Kidney (tissue), 13 donors: ENCODE measurements at regions not wholly inside any gene's neighbourhood (a gene's known extent, or its start where the extent isn't known, plus 50 kb on each side); places are given as distances from the start of the nearest gene placed in this dataset.

Experiments
- DNase-seq, 5 donors: peaks; one replicate each; pipeline ENCODE4 v3.0.0-alpha.2; 2013 to 2020
- FAIRE-seq: peaks from 2 replicates; lab custom pipeline; 2012; peaks lifted over from hg19 to GRCh38; lab: Jason Lieb, UNC
- H3K27ac ChIP-seq, 2 donors: one replicate each; pipeline ENCODE4 v1.7.0; 2013; ENCODE audit warnings: low read depth in 2 of 2, low read length in 2 of 2, inconsistent platforms in 1 of 2
- H3K27me3 ChIP-seq: one replicate; pipeline ENCODE4 v1.7.1; 2013; ENCODE audit warnings: low read length, inconsistent platforms; ENCODE audit not compliant: control insufficient read depth, insufficient read depth
- H3K36me3 ChIP-seq, 3 donors: one replicate each; pipeline versions ENCODE4 v1.7.0 to v1.7.1; 2013; ENCODE audit warnings: low read length in 3 of 3, control low read depth in 1 of 3, inconsistent platforms in 1 of 3; ENCODE audit not compliant: insufficient read depth in 3 of 3, control insufficient read depth in 2 of 3
- H3K4me1 ChIP-seq, 3 donors: one replicate each; pipeline versions ENCODE4 v1.7.0 to v1.7.1; 2013; ENCODE audit warnings: low read length in 3 of 3, inconsistent platforms in 1 of 3, low read depth in 1 of 3; ENCODE audit not compliant: control insufficient read depth in 2 of 3, insufficient read depth in 2 of 3
- H3K4me3 ChIP-seq, 3 donors: one replicate each; pipeline versions ENCODE4 v1.7.0 to v1.8.1; 2013; ENCODE audit warnings: low read length in 3 of 3, control low read depth in 1 of 3, inconsistent platforms in 1 of 3
- H3K9ac ChIP-seq, 3 donors: one replicate each; pipeline versions ENCODE4 v1.7.0 to v1.7.1; 2013; ENCODE audit warnings: low read length in 3 of 3, control low read depth in 1 of 3, inconsistent platforms in 1 of 3
- H3K9me3 ChIP-seq, 3 donors: one replicate each; pipeline versions ENCODE4 v1.7.0 to v1.7.1; 2013; ENCODE audit warnings: low read length in 3 of 3, control low read depth in 1 of 3, inconsistent platforms in 1 of 3; ENCODE audit not compliant: control insufficient read depth in 2 of 3, insufficient read depth in 1 of 3
- CTCF ChIP-seq: IDR thresholded peaks from 3 replicates; pipeline ENCODE4 v1.5.1; 2012; ENCODE audit warnings: mild to moderate bottlenecking, moderate library complexity, borderline replicate concordance; ENCODE audit not compliant: insufficient read depth; ENCODE audit errors: extremely low read depth
- intact Hi-C: fragments of 100-400 bp; cut with DNase I; formaldehyde crosslinking; loops from one replicate; pipeline ENCODE4 v1.11.1; 2022
- donor health status: control.
- donor health status: control.
- donor health status: control.
- donor health status: control.
- donor health status: control.
- donor health status: DM: yes; HTN: yes; CAD: no.
- donor health status: Normal renal cell carcinoma (clear cell type).

DNA sequence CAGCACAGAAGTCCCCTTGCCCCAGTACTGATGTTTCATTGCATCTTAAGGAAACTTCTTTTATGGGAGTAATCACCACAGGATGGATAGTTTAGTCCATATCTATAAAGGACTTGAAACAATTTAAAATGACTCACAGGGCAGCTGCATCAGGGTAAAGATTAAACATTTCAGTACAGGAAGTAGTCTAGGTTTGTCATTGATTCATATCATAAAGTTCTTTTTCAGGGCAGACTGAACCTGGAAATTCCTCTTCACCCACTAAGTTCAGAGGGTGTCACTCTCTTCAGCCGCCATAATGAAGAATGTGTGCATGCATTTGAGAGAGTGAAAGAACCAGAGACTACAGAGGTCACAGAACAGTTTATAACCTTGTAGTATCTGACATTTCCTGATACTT is 296.3 kb upstream of the JAG1 start:
- no peak overlapping the region for H3K9ac ChIP-seq
- intact Hi-C loops, result no loop called here
- H3K27ac ChIP-seq, result no peak overlapping the region
- no peaks in the 10 kb centered on the region for H3K36me3 ChIP-seq
- H3K27me3 ChIP-seq, result no peaks in the 10 kb centered on the region
- H3K4me1 ChIP-seq, result peaks cover 0 to 1% (median 0%) of the 10 kb centered on the region in 3 donors
- TF ChIP-seq CTCF, result no peak
- no peaks in the 10 kb centered on the region for H3K9me3 ChIP-seq
- FAIRE-seq (no peak), DNase-seq (no peak)
- no peak overlapping the region for H3K4me3 ChIP-seq

DNA sequence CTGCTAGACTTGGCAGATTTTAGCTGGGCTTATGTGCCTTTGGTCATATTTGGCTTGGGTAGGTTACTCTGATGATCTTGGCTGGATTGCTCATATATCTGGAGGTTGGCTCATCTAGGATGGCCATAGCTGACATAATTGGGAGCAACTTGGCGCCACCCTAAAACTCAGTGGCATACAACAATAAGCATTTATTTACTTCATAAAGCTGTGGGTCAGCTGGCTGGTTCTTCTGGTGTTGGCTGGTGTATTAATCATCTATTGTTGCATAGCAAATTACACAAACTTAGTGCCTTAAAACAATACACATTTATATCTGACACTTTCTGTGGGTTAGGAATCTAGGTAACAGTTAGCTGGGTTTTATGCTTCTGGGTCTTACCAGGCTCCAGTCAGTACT is 297.3 kb upstream of the JAG1 start:
- FAIRE-seq (no peak), DNase-seq (no peak)
- no peak for TF ChIP-seq CTCF
- H3K27me3 ChIP-seq, result no peaks in the 10 kb centered on the region
- H3K27ac ChIP-seq, result no peak overlapping the region
- H3K4me1 ChIP-seq, result no peaks in the 10 kb centered on the region
- no peaks in the 10 kb centered on the region for H3K36me3 ChIP-seq
- no peak overlapping the region for H3K4me3 ChIP-seq
- intact Hi-C loops, result no loop called here
- no peak overlapping the region for H3K9ac ChIP-seq
- H3K9me3 ChIP-seq, result no peaks in the 10 kb centered on the region

DNA sequence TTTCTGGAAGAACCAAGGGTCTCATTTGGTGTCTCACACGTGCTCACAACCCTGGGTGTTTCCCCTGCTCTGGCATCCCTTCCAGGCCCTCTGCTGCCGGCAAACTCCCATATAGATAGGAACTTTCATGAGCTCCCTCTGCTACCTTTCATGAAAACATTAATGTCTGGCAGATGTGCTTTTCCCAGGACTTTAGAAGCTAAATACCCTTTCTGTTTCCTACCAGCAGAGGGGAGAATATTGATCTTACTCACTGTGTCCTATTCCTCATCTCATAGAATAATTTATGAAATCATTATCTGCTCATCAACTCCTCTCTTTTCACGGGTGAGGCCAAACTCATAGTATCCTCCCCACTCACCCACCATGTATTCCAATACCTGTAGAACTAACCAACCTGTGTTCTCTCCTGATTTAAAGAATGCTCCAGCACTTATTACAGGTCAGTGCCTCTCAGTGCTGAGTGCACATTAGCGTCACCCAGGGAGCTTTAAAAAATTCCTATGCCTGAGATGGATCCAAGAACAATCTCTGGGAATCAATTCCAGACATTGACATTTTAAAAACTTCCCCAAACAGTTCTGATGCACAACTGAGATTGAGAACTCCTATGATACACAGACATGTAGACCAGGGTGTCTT is 298.5 kb upstream of the JAG1 start:
- no peak overlapping the region for H3K9ac ChIP-seq
- H3K4me3 ChIP-seq, result no peak overlapping the region
- TF ChIP-seq CTCF, result no peak
- FAIRE-seq (no peak), DNase-seq (no peak)
- no peaks in the 10 kb centered on the region for H3K36me3 ChIP-seq
- no peaks in the 10 kb centered on the region for H3K4me1 ChIP-seq
- intact Hi-C loops, result no loop called here
- no peaks in the 10 kb centered on the region for H3K27me3 ChIP-seq
- no peaks in the 10 kb centered on the region for H3K9me3 ChIP-seq
- H3K27ac ChIP-seq, result no peak overlapping the region

GRCh38 chr20:10976051-10976450 is 302.3 kb upstream of the JAG1 start:
- FAIRE-seq (no peak), DNase-seq (no peak)
- H3K9me3 ChIP-seq, result no peaks in the 10 kb centered on the region
- intact Hi-C loops, result no loop called here
- H3K9ac ChIP-seq, result no peak overlapping the region
- no peak for TF ChIP-seq CTCF
- no peaks in the 10 kb centered on the region for H3K36me3 ChIP-seq
- H3K4me1 ChIP-seq, result no peaks in the 10 kb centered on the region
- no peak overlapping the region for H3K4me3 ChIP-seq
- no peaks in the 10 kb centered on the region for H3K27me3 ChIP-seq
- H3K27ac ChIP-seq, result no peak overlapping the region
